Upper lobe of left lung (tissue), 6 donors: ENCODE measurements at regions not wholly inside any gene's neighbourhood (a gene's known extent, or its start where the extent isn't known, plus 50 kb on each side); places are given as distances from the start of the nearest gene placed in this dataset.
A peak's percentile ranks its signal among the peaks of the same experiment; 100 is the strongest.

ENCODE experiments used
- ATAC-seq, 2 donors: fragments of 200-7000 bp; cut with Tn5 transposase; one replicate each; pipeline ENCODE4 v1.9.1; 2022; ENCODE audit warnings: mild to moderate bottlenecking in 2 of 2, moderate library complexity in 2 of 2; ENCODE audit not compliant: low FRiP score in 2 of 2
- DNase-seq, 2 donors: peaks; one replicate each; pipeline ENCODE4 v3.0.0-alpha.2; 2019 to 2020
- H3K27ac ChIP-seq, 4 donors: fragments of 200-600 bp; sonication (generic); one replicate each; pipeline ENCODE4 v1.5.1; 2016 to 2019
- H3K27me3 ChIP-seq, 4 donors: fragments of 200-600 bp; sonication (generic); one replicate each; pipeline ENCODE4 v1.5.1; 2017 to 2019
- H3K36me3 ChIP-seq, 4 donors: fragments of 200-600 bp; sonication (generic); one replicate each; pipeline ENCODE4 v1.5.1; 2016 to 2019
- H3K4me1 ChIP-seq, 4 donors: fragments of 200-600 bp; sonication (generic); one replicate each; pipeline ENCODE4 v1.5.1; 2018 to 2019
- H3K4me3 ChIP-seq, 4 donors: fragments of 200-600 bp; sonication (generic); one replicate each; pipeline ENCODE4 v1.5.1; 2017 to 2019; ENCODE audit warnings: mild to moderate bottlenecking in 2 of 4, moderate library complexity in 1 of 4
- H3K9me3 ChIP-seq, 4 donors: fragments of 200-600 bp; sonication (generic); one replicate each; pipeline ENCODE4 v1.5.1; 2018 to 2019
- CTCF ChIP-seq, 6 experiments: fragments of 450-650 bp in 4 of 6; fragments of 200-600 bp in 2 of 6; sonication (generic) in 2 of 6; IDR thresholded peaks; one replicate each; pipeline ENCODE4 v1.5.1; 2016 to 2019; ENCODE audit warnings: antibody characterized with exemption in 6 of 6
- EP300 ChIP-seq, 4 donors: sonication (generic); formaldehyde crosslinking; IDR thresholded peaks; one replicate each; pipeline ENCODE4 v1.5.1; 2017; ENCODE audit warnings: antibody characterized with exemption in 4 of 4, control low read depth in 2 of 4
- POLR2A ChIP-seq, 4 donors: fragments of 450-650 bp; IDR thresholded peaks; one replicate each; pipeline ENCODE4 v1.5.1; 2016 to 2017; ENCODE audit warnings: antibody characterized with exemption in 4 of 4, mild to moderate bottlenecking in 2 of 4
- POLR2AphosphoS5 ChIP-seq, 2 donors: sonication (generic); formaldehyde crosslinking; IDR thresholded peaks; one replicate each; pipeline ENCODE4 v1.5.1; 2017; ENCODE audit warnings: antibody characterized with exemption in 2 of 2
- WGBS, 2 donors: methylation state at CpG; one replicate each; pipeline ENCODE4 v1.1.5; 2017 to 2018; 5-methylcytosine and 5-hydroxymethylcytosine counted together
- donor health status: DM: no; HTN: no; CAD: no; lungs with moderate emphysema.
- donor health status: DM: no; HTN: yes; CAD: no; lungs with severe emphysema.

- Histone ChIP-seq H3K4me1 (peaks cover 9 to 32% (median 24%) of the 10 kb centered on the region in 4 donors), H3K27me3 (no peaks in the 10 kb centered on the region), H3K9me3 (no peaks in the 10 kb centered on the region), H3K4me3 (no peak overlapping the region), H3K27ac (peak overlapping the region in 3 of 4 donors; percentile 4 to 86 (median 56)), H3K36me3 (no peaks in the 10 kb centered on the region)
- WGBS, 2 donors = 19 to 23% methylated on average over 3 of the region's 3 CpGs
- no peak for TF ChIP-seq EP300 (IDR thresholded peaks at IDR 0.05)
- no peak for TF ChIP-seq POLR2AphosphoS5 (IDR thresholded peaks at IDR 0.05)
- TF ChIP-seq CTCF (IDR thresholded peaks at IDR 0.05) = no peak
- no peak for TF ChIP-seq POLR2A (IDR thresholded peaks at IDR 0.05)
- DNase-seq (no peak), ATAC-seq (peak in 1 of 2 donors; percentile 8)
Observed at GRCh38 chr4:41364876-41365275, 108.1 kb downstream of the UCHL1 start.

DNA sequence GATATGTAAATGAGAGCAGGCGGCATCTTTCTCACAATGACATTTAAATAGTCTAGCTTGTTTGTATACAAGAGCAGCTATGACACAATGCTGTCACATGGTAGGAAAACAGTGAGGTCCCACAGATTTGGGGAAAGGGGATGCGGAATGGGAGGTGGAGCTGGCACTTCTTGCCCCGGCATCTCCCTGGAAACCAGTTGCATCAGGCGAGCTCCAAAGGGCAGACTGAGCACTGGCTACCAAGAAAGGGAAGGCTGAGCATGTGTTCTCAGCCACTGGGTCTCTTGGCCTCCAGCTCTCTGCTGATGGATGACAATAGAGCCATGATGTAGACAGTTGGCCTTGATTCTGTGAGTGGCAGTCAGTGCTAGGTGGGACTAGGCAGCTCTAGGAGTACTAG is 109.0 kb downstream of the UCHL1 start:
- Histone ChIP-seq H3K27ac (peak overlapping the region in 1 of 4 donors; percentile 56), H3K4me1 (peaks cover 12 to 32% (median 26%) of the 10 kb centered on the region in 4 donors)

GRCh38 chr4:41366911-41367517 is 110.3 kb downstream of the UCHL1 start:
- Histone ChIP-seq H3K27ac (peak overlapping the region in 1 of 4 donors; percentile 31), H3K4me1 (peaks cover 12 to 32% (median 18%) of the 10 kb centered on the region in 4 donors), H3K36me3 (no peaks in the 10 kb centered on the region), H3K4me3 (no peak overlapping the region), H3K27me3 (no peaks in the 10 kb centered on the region), H3K9me3 (no peaks in the 10 kb centered on the region)
- 80 to 87% methylated on average over 4 of the region's 4 CpGs for WGBS, 2 donors
- ATAC-seq (no peak), DNase-seq (no peak)
- TF ChIP-seq CTCF (IDR thresholded peaks at IDR 0.05) (no peak), POLR2A (IDR thresholded peaks at IDR 0.05) (no peak), EP300 (IDR thresholded peaks at IDR 0.05) (no peak), POLR2AphosphoS5 (IDR thresholded peaks at IDR 0.05) (no peak)

More for the DNA sequence above, 109.0 kb downstream of the UCHL1 start:
- no peaks in the 10 kb centered on the region for H3K27me3 ChIP-seq
- no peak overlapping the region for H3K4me3 ChIP-seq
- WGBS, 2 donors = 84 to 92% methylated on average over 4 of the region's 4 CpGs
- TF ChIP-seq POLR2A (IDR thresholded peaks at IDR 0.05) (no peak), POLR2AphosphoS5 (IDR thresholded peaks at IDR 0.05) (no peak), EP300 (IDR thresholded peaks at IDR 0.05) (no peak), CTCF (IDR thresholded peaks at IDR 0.05) (no peak)
- H3K36me3 ChIP-seq = no peaks in the 10 kb centered on the region
- H3K9me3 ChIP-seq = no peaks in the 10 kb centered on the region
- no peak for DNase-seq
- no peak for ATAC-seq

DNA sequence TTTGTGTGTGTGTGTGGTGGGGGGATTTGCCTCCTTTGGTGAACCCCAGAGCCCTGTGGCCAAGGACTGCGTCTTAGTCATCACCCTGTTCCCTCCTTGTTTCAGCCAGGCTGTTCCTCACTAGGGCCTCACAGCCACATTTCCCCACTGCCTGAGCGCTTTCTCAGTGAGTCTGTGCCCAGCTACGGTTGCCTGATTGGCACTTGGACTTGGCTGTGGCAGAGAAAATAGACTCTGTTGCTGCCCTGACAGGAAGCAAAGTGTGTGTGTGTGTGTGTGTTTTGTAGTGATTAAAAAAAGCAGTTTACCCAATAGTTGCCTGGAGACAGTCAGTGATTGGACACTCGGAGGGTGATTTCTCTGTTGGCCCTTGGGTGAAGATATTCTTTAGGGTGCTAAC is 113.0 kb downstream of the UCHL1 start:
- DNase-seq (peak in 1 of 2 donors; percentile 66), ATAC-seq (peak; percentile 37 to 63)
- 13 to 18% methylated on average over 4 of the region's 4 CpGs for WGBS, 2 donors
- TF ChIP-seq EP300 (IDR thresholded peaks at IDR 0.05) = no peak
- peak in 1 of 2 donors; percentile 22 for TF ChIP-seq POLR2AphosphoS5 (IDR thresholded peaks at IDR 0.05)
- no peak for TF ChIP-seq POLR2A (IDR thresholded peaks at IDR 0.05)
- Histone ChIP-seq H3K4me3 (no peak overlapping the region), H3K27me3 (no peaks in the 10 kb centered on the region), H3K9me3 (no peaks in the 10 kb centered on the region), H3K4me1 (peaks cover 12 to 36% (median 19%) of the 10 kb centered on the region in 4 donors), H3K27ac (peak overlapping the region in 3 of 4 donors; percentile 33 to 53 (median 38)), H3K36me3 (no peaks in the 10 kb centered on the region)

DNA sequence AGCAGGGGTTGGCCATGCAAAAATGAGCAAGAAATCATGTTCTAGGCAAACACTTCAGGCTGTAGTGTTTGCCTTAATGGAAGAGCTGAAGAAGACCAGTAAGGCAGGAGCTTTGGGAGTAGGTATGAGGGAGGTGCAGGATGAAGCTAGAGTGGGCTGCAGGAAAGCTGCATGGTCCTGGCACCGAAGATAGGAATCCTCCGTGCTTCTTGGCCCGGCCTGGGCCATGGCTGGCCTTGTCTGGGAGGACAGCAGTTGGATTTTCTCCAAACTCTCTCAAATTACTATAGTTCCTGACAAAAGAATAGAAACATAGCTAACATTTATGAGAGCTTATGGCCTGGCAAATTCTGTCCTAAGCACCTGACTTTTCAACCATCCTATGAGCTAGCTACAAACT is 116.5 kb downstream of the UCHL1 start:
- no peak for TF ChIP-seq POLR2AphosphoS5 (IDR thresholded peaks at IDR 0.05)
- H3K27me3 ChIP-seq = no peaks in the 10 kb centered on the region
- no peak overlapping the region for H3K4me3 ChIP-seq
- H3K9me3 ChIP-seq = no peaks in the 10 kb centered on the region
- H3K27ac ChIP-seq = no peak overlapping the region
- peaks cover 9 to 43% (median 26%) of the 10 kb centered on the region in 4 donors for H3K4me1 ChIP-seq
- no peaks in the 10 kb centered on the region for H3K36me3 ChIP-seq
- ATAC-seq (no peak), DNase-seq (peak in 1 of 2 donors; percentile 24)
- WGBS, 2 donors = 58 to 65% methylated on average over 3 of the region's 3 CpGs

- Histone ChIP-seq H3K36me3 (no peaks in the 10 kb centered on the region), H3K4me3 (no peak overlapping the region), H3K9me3 (no peaks in the 10 kb centered on the region), H3K27ac (peak overlapping the region in 1 of 4 donors; percentile 15), H3K4me1 (peaks cover 9 to 37% (median 21%) of the 10 kb centered on the region in 4 donors), H3K27me3 (no peaks in the 10 kb centered on the region)
- TF ChIP-seq EP300 (IDR thresholded peaks at IDR 0.05) (no peak), POLR2A (IDR thresholded peaks at IDR 0.05) (no peak)
- WGBS, 2 donors = 46 to 57% methylated on average over 3 of the region's 3 CpGs
- DNase-seq (no peak), ATAC-seq (no peak)
Observed at GRCh38 chr4:41374490-41374889, 117.8 kb downstream of the UCHL1 start.
